Sigmoid colon (tissue), 4 donors: ENCODE measurements at regions not wholly inside any gene's neighbourhood (a gene's known extent, or its start where the extent isn't known, plus 50 kb on each side); places are given as distances from the start of the nearest gene placed in this dataset.

Source experiments
- EP300 ChIP-seq, 4 donors: sonication (generic); formaldehyde crosslinking; IDR thresholded peaks; one replicate each; pipeline ENCODE4 v1.6.1; 2017; ENCODE audit warnings: antibody characterized with exemption in 4 of 4
- POLR2A ChIP-seq, 2 donors: fragments of 450-650 bp; IDR thresholded peaks; one replicate each; pipeline ENCODE4 v1.6.1; 2016; ENCODE audit warnings: antibody characterized with exemption in 2 of 2, mild to moderate bottlenecking in 2 of 2, moderate library complexity in 2 of 2
- POLR2AphosphoS5 ChIP-seq, 4 donors: sonication (generic); formaldehyde crosslinking; IDR thresholded peaks; one replicate each; pipeline ENCODE4 v1.6.1; 2017; ENCODE audit warnings: antibody characterized with exemption in 4 of 4
- TF ChIP-seq, protein P1 (sequence below), 4 experiments: fragments of 450-650 bp in 3 of 4; fragments of 200-600 bp in 1 of 4; IDR thresholded peaks; one replicate each; pipeline ENCODE4 v1.5.1; 2016 to 2019; ENCODE audit warnings: antibody characterized with exemption in 4 of 4, mild to moderate bottlenecking in 3 of 4, moderate library complexity in 2 of 4

DNA sequence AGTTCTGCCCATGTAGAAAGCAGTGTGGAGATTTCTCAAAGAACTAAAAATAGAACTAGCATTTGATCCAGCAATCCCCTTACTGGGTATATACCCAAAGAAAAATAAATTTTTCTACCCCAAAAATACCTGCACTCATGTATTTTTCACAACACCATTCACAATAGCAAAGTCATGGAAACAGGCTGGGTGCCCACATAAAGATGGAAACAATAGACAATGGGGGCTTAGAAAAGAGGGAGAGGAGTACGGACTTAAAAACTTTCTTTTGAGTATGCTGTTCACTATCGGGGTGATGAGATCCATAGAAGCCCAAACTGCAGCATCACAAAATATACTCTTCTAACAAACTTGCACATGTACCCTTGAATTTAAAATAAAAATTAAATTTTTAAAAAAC lies 345.1 kb upstream of the CCDC54 start:
- TF ChIP-seq, protein P1, sequence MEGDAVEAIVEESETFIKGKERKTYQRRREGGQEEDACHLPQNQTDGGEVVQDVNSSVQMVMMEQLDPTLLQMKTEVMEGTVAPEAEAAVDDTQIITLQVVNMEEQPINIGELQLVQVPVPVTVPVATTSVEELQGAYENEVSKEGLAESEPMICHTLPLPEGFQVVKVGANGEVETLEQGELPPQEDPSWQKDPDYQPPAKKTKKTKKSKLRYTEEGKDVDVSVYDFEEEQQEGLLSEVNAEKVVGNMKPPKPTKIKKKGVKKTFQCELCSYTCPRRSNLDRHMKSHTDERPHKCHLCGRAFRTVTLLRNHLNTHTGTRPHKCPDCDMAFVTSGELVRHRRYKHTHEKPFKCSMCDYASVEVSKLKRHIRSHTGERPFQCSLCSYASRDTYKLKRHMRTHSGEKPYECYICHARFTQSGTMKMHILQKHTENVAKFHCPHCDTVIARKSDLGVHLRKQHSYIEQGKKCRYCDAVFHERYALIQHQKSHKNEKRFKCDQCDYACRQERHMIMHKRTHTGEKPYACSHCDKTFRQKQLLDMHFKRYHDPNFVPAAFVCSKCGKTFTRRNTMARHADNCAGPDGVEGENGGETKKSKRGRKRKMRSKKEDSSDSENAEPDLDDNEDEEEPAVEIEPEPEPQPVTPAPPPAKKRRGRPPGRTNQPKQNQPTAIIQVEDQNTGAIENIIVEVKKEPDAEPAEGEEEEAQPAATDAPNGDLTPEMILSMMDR (IDR thresholded peaks at IDR 0.05): no peak
- TF ChIP-seq POLR2AphosphoS5 (IDR thresholded peaks at IDR 0.05): no peak
- TF ChIP-seq EP300 (IDR thresholded peaks at IDR 0.05): no peak
- TF ChIP-seq POLR2A (IDR thresholded peaks at IDR 0.05): no peak
